ENCODE measurements at regions not wholly inside any gene's neighbourhood (a gene's known extent, or its start where the extent isn't known, plus 50 kb on each side); places are given as distances from the start of the nearest gene placed in this dataset.

- TF ChIP-seq CTCF (IDR thresholded peaks at IDR 0.05; ENCODE audit: low read length) = no peak
- no peak for TF ChIP-seq EZH2 (IDR thresholded peaks at IDR 0.05; ENCODE audit: borderline replicate concordance, low read length)
Observed at GRCh38 chrX:4118666-4119530, 405.4 kb upstream of the PRKX start.

Data from OCI-LY1 (cell line).